Urothelium cell line (cell line): ENCODE measurements at regions not wholly inside any gene's neighbourhood (a gene's known extent, or its start where the extent isn't known, plus 50 kb on each side); places are given as distances from the start of the nearest gene placed in this dataset.

ENCODE experiments used
- DNase-seq: peaks from one replicate; pipeline ENCODE4 v3.0.0; 2011; ENCODE audit warnings: low spot score, mixed read lengths
- FAIRE-seq: peaks from 2 replicates; lab custom pipeline; 2011; peaks lifted over from hg19 to GRCh38; lab: Jason Lieb, UNC

- no peak for DNase-seq
- FAIRE-seq, result no peak
Observed at GRCh38 chr2:133666621-133667020, 98.4 kb upstream of the NCKAP5 start.

DNA sequence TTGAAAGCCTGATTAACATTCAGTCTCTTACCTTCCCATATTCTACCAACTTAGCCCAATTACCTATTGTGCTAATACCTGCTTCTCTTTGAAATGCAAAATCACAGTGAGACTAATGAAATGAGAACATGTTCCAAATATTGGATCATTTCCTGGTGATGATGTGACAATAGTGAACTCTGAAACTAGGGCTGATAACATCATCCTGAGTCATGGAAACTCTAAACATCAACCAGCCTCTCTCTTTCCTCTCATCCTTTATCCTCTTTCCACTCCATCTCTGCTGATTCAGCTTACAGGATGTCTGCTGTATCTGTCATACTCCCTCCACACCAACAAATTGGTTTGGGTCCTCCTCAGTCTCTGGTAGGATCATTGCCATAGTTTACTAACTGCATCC is 98.8 kb upstream of the NCKAP5 start:
- FAIRE-seq, result no peak
- no peak for DNase-seq

DNA sequence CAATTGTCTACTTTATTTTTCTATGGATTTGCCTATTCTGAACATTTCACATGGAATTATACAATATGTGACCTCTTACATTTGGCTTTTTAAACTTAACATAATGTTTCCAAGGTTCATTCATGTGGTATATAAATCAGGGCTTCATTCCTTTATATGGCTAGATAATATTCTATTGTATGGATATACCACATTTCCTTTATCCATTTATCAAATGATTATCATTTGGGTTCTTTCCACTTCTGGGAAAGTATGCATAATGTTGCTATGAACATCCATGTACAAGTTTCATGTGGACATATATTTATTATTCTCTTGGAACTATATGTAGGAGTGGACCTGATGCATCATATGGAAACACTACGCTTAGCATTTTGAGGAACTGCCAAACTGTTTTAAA is 99.7 kb upstream of the NCKAP5 start:
- FAIRE-seq (no peak), DNase-seq (no peak)

DNA sequence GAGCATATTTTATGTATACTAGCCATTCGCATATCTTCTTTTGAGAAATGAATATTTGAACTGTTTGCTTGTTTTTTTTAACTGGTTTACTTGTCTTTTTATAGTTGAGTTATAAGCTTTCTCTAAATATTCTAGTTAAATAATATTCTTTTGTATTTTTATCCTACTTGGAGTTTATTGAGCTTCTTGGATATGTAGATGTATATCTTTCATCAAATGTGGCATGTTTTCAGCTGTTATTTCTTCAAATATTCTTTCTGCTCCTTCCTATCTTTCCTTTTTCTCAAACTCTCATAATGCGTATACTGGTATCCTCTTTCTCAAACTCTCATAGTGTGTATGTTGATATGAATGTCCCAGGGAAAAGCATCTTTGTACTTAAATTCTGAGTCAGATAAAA is 100.3 kb upstream of the NCKAP5 start:
- FAIRE-seq, result no peak
- no peak for DNase-seq

DNA sequence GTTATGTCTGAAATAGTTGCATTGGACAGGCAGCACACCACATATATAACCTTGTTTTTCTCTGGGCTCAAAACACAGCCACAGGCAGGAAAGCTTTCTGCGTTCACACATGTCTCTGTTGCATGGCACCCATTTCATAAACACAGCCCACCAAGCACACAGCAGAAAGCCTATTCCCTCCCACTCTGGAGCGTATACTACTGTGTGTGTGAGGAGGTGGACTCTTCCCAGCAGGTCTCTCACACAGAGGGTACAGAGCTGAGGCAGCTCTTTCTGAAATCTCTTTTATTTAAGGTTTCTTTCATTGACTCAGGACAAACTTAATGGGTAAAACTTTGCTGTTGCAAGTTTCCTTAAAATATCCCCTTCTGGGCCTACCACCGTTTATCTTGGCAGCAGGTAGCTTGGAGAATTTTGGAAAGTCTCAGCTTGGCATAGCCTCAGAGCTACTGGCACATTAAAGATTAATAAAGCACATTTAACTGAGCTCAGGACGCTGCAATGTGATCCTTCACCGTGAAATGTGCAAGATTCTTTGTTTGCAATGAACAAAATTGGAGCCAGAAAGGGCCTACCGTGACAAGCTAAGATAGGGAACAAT is 105.1 kb upstream of the NCKAP5 start:
- no peak for DNase-seq
- no peak for FAIRE-seq

GRCh38 chr2:133674066-133674432 is 105.8 kb upstream of the NCKAP5 start:
- no peak for FAIRE-seq
- no peak for DNase-seq

- FAIRE-seq (no peak), DNase-seq (peak; percentile 47)
Observed at GRCh38 chr2:133674433-133675331, 106.4 kb upstream of the NCKAP5 start.

GRCh38 chr2:133676392-133677130 is 108.3 kb upstream of the NCKAP5 start:
- FAIRE-seq, result no peak

DNA sequence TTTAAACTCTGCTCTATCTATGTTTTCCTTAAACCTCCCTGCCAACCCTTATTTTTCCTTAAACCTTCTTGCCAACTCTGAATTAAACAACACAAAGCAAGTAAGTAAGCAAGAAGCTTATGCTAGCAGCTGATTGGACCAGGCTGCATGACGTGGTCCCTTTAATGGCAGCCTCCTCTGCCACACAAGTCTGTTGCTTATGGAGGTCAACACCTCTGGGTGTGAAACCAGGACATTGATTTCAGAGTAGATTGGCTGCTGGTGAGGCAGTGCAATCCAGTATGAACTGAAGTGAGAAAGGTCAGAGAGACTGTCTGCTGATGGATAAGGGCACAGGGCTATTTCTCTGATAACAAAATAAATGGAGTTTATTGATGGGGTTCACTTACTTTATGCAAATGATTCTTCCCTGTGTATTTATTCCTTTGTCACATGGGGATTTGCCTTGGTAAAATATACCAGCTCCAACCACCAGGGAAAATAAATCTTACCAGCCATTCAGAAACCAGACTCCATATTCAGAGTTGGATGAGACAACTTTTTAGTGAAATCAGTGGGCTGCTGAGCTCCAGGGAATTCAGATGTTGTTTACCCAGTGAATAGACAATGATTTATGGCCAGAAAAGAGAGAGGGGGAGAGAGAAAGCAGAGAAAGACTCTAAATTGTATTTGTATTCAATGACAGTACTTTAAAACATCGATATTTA is 112.2 kb upstream of the NCKAP5 start:
- no peak for DNase-seq
- FAIRE-seq, result no peak

More at GRCh38 chr2:133676392-133677130, 108.3 kb upstream of the NCKAP5 start:
- DNase-seq, result no peak

- FAIRE-seq (no peak), DNase-seq (no peak)
Observed at GRCh38 chr2:133682347-133682746, 114.1 kb upstream of the NCKAP5 start.

DNA sequence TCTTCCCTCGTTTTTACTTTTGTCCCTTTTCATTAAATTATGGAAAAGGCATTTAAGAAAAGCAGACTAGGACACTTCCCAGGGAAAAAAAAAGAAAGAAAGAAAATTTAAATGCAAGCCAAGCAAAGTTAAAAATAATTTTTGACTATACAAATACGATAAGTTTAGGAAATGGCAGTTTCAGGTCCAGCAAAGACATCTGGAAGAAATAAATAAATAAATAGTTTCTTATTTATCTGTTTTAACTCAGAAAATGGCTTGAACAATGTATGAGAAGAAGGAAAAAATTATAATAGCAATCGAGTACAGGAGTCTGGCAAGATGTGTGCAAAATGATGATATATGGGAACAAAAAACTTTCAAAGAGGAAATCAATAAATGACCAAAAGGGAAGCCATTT is 114.6 kb upstream of the NCKAP5 start:
- no peak for DNase-seq
- no peak for FAIRE-seq

DNA sequence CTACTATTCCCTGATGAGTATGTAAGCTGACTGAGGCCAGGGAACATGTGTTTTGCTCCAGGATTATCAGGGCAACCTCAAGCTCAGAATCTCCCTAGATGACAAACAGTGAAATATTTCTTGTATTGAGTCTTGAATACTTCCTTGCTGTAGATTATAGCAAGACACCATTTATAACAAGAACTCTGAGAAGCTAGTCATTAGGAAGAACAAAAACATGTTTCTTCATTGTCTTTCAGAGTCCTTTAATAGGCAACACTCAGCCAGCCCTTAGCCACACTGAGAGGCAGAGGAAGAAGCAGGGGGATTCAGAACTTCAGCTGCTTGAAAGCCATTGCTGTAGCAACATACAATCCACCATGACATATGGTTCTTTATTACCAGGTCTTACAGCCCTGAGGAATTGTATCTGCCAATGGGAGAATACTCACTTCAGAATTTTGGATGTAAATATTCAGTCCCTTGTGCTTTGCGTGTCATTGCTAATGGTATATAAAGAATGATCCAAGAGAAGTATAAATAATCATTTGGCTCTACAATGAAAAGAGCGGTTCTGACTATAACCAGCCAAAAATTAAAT is 117.5 kb upstream of the NCKAP5 start:
- FAIRE-seq (no peak), DNase-seq (no peak)

DNA sequence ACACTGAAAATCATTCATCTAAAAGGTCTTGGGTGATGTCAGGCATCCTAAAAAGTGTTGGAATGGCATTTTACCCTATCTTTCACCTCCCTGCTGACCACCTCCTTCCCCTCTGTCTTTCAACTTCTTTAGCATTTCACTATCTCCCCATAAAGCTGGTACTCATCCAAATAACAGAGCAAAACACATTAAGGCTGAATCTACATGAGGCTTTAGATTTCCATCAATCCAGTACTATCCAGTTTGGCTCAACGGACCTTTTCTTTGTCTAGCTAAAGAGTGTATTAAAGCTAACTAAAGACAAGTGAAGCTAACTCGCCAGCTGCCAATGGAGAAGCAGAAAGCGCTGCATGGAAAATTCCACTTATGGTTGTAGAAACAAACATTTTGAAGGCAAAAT is 122.5 kb upstream of the NCKAP5 start:
- no peak for FAIRE-seq

DNA sequence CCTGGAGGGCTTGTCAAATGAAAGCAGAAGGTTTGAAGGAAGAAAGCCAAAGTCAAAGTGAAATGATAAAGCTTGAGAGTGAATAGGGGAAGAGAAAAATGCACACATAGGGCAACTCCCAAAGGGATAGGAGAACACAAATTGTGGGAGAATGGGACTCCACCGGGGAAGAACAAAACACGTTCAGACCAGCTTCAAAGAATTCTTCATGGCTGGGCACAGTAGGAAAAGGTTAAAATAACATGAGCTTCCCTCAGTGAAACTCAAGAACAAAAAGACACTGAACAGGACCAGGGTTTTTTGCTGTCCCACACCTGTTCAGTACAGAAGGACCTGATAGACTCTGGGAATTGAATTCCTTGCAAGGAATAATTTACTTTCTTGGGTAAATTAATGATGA is 123.1 kb upstream of the NCKAP5 start:
- FAIRE-seq (no peak), DNase-seq (no peak)

More for the DNA sequence above, 122.5 kb upstream of the NCKAP5 start:
- no peak for DNase-seq

GRCh38 chr2:133705287-133705686 is 137.0 kb upstream of the NCKAP5 start:
- DNase-seq (no peak), FAIRE-seq (no peak)

GRCh38 chr2:133710613-133711012 is 142.3 kb upstream of the NCKAP5 start:
- DNase-seq (no peak), FAIRE-seq (no peak)

GRCh38 chr2:133711201-133711600 is 142.9 kb upstream of the NCKAP5 start:
- DNase-seq (no peak), FAIRE-seq (no peak)

DNA sequence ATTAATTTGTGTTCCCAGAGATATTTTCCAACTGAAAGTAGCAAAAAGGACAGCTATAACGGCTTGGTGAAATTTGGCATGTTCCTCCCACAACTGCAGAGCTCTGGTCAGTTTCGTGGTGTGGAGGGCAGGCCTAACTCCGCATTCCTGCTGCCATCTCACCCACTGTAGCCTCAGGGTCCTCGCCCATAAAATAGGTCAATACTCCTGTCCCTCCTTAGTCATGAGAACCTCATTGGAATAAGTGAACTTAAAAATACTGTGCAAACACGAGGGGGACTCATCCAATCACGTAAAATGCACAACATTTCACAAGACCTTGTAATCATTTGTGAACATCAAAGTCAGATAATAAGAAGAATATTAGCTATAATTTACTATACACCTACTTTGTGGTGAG is 143.5 kb upstream of the NCKAP5 start:
- DNase-seq, result no peak
- no peak for FAIRE-seq

DNA sequence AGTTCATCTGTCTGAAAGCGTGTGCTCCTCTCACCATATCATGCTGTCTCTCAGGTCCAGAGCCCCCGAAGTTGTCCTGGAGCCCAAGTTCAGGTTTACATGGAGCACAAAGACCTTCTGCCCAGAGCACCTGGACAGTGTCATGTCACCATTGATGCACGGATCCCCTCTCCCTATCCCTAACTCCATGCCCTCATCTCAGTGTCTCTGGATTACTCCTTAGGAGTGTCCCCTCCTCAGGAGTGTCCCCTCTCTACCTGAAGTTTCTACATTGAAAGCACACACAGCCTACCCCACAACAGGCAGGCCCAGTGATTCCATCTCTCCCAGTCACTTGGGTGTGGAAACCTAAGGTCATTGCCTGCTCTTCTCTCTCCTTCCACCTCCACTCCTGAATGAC is 144.1 kb upstream of the NCKAP5 start:
- FAIRE-seq (no peak), DNase-seq (no peak)

DNA sequence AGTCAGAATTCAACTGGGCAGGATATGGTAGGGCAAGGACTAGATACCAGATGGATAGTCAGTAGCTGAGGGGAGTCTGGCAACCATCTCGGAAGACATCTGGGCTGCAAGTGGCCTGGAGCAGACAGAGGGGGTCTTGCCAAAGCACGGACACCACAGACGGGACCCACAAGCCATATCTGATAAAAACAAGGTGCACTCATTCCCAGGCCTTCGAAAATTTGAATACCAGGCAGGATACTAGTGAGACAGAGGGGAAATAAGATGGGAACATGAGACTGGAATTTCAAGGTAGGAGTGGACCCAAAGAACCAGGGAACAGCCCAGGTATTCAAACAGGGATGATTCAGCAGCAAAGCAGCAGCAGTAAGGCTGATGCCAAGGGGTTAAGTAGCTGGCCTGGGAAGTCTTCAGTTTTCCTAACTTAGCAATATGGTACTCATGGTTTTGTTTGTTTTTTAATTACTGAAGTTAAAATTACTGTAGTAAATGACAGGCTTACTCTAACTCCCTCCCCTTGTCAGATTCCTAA is 144.9 kb upstream of the NCKAP5 start:
- DNase-seq (no peak), FAIRE-seq (no peak)

GRCh38 chr2:133716166-133716565 is 147.9 kb upstream of the NCKAP5 start:
- no peak for FAIRE-seq
- DNase-seq, result no peak
